ENCODE measurements at regions not wholly inside any gene's neighbourhood (a gene's known extent, or its start where the extent isn't known, plus 50 kb on each side); places are given as distances from the start of the nearest gene placed in this dataset.

GRCh38 chr20:57867181-57867803 lies 157.5 kb upstream of the PMEPA1 start:
- no TSS peak for BruUV-seq (replicated peaks)
- intact Hi-C loops (cut with micrococcal nuclease; ENCODE audit: unreplicated experiment): no loop called here
- ChIA-PET CTCF (no interaction called here), POLR2A (ENCODE audit: low non-redundant PET) (no interaction called here)
- peaks cover 43% of the 10 kb centered on the region for H3K27me3 ChIP-seq (replicated peaks; ENCODE audit: insufficient read depth, low read depth, low read length, poor library complexity)
- no peak overlapping the region for H3K27ac ChIP-seq (ENCODE audit: low read depth, low read length, poor library complexity, severe bottlenecking)
- no peaks in the 10 kb centered on the region for H3K36me3 ChIP-seq (ENCODE audit: insufficient read depth, low read length, poor library complexity, severe bottlenecking)
- H3K4me3 ChIP-seq (ENCODE audit: low read depth, low read length, poor library complexity, severe bottlenecking): no peak overlapping the region
- no peak for TF ChIP-seq CTCF (conservative IDR thresholded peaks at IDR 0.05; ENCODE audit: low read depth, low read length)
- no peak for TF ChIP-seq EZH2 (IDR thresholded peaks at IDR 0.05; ENCODE audit: borderline replicate concordance, low read depth, low read length, poor library complexity, severe bottlenecking)
- DNase-seq (ENCODE audit: low spot score): no peak
- H3K4me1 ChIP-seq (ENCODE audit: insufficient read depth, low read length, poor library complexity, severe bottlenecking): no peaks in the 10 kb centered on the region
- no peaks in the 10 kb centered on the region for H3K9me3 ChIP-seq (ENCODE audit: low read depth, low read length, poor library complexity, severe bottlenecking)

- peaks cover 43% of the 10 kb centered on the region for H3K27me3 ChIP-seq (replicated peaks; ENCODE audit: insufficient read depth, low read depth, low read length, poor library complexity)
- TF ChIP-seq EZH2 (IDR thresholded peaks at IDR 0.05; ENCODE audit: borderline replicate concordance, low read depth, low read length, poor library complexity, severe bottlenecking): no peak
- TF ChIP-seq CTCF (conservative IDR thresholded peaks at IDR 0.05; ENCODE audit: low read depth, low read length): no peak
- BruUV-seq (replicated peaks): no TSS peak
- DNase-seq (ENCODE audit: low spot score): no peak
- H3K36me3 ChIP-seq (ENCODE audit: insufficient read depth, low read length, poor library complexity, severe bottlenecking): no peaks in the 10 kb centered on the region
- no peaks in the 10 kb centered on the region for H3K4me1 ChIP-seq (ENCODE audit: insufficient read depth, low read length, poor library complexity, severe bottlenecking)
- CTCF ChIA-PET: no interaction called here
- no peaks in the 10 kb centered on the region for H3K9me3 ChIP-seq (ENCODE audit: low read depth, low read length, poor library complexity, severe bottlenecking)
- POLR2A ChIA-PET (ENCODE audit: low non-redundant PET): no interaction called here
- intact Hi-C loops (cut with micrococcal nuclease; ENCODE audit: unreplicated experiment): no loop called here
- no peak overlapping the region for H3K4me3 ChIP-seq (ENCODE audit: low read depth, low read length, poor library complexity, severe bottlenecking)
- no peak overlapping the region for H3K27ac ChIP-seq (ENCODE audit: low read depth, low read length, poor library complexity, severe bottlenecking)
These were observed 156.7 kb upstream of the PMEPA1 start for GRCh38 chr20:57866250-57867106.

DNA sequence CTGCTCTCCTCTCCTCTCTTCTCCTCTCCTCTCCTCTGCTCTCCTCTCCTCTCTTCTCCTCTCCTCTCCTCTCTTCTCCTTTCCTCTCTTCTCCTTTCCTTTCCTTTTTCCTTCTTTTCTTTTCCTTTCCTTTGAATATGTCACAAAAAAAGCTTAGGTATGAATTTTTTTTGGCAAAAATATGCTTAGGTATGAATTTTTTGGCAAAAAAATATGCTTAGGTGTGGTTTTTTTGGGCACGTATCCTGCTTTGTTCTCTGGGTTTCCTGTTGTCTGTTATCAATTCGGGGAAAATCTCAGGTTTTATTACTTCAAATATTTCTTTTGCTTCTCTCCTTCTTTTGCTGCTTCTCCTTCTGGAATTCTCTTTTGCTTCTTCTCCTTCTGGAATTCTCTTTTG lies 155.5 kb upstream of the PMEPA1 start:
- Histone ChIP-seq H3K9me3 (ENCODE audit: low read depth, low read length, poor library complexity, severe bottlenecking) (no peaks in the 10 kb centered on the region), H3K4me3 (ENCODE audit: low read depth, low read length, poor library complexity, severe bottlenecking) (no peak overlapping the region), H3K27ac (ENCODE audit: low read depth, low read length, poor library complexity, severe bottlenecking) (no peak overlapping the region), H3K36me3 (ENCODE audit: insufficient read depth, low read length, poor library complexity, severe bottlenecking) (no peaks in the 10 kb centered on the region), H3K27me3 (replicated peaks; ENCODE audit: insufficient read depth, low read depth, low read length, poor library complexity) (peaks cover 43% of the 10 kb centered on the region), H3K4me1 (ENCODE audit: insufficient read depth, low read length, poor library complexity, severe bottlenecking) (no peaks in the 10 kb centered on the region)
- TF ChIP-seq EZH2 (IDR thresholded peaks at IDR 0.05; ENCODE audit: borderline replicate concordance, low read depth, low read length, poor library complexity, severe bottlenecking): no peak
- no peak for TF ChIP-seq CTCF (conservative IDR thresholded peaks at IDR 0.05; ENCODE audit: low read depth, low read length)
- BruUV-seq (replicated peaks): no TSS peak
- DNase-seq (ENCODE audit: low spot score): no peak
- intact Hi-C loops (cut with micrococcal nuclease; ENCODE audit: unreplicated experiment): no loop called here
- ChIA-PET POLR2A (ENCODE audit: low non-redundant PET) (no interaction called here), CTCF (no interaction called here)
